Hepatocyte (in vitro differentiated cells): ENCODE measurements at regions not wholly inside any gene's neighbourhood (a gene's known extent, or its start where the extent isn't known, plus 50 kb on each side); places are given as distances from the start of the nearest gene placed in this dataset.

ENCODE experiments used
- CTCF ChIP-seq: fragments of 200-600 bp; sonication (generic); IDR thresholded peaks from 2 replicates; pipeline ENCODE4 v1.5.1; 2016; ENCODE audit warnings: antibody characterized with exemption, mild to moderate bottlenecking; ENCODE audit not compliant: poor library complexity
- EZH2 ChIP-seq: fragments of 200-600 bp; sonication (generic); IDR thresholded peaks from 2 replicates; pipeline ENCODE4 v1.6.1; 2016; ENCODE audit warnings: antibody characterized with exemption, mild to moderate bottlenecking, borderline replicate concordance
- EZH2phosphoT487 ChIP-seq: fragments of 200-600 bp; sonication (generic); IDR thresholded peaks from one replicate; pipeline ENCODE4 v1.6.1; 2018; ENCODE audit warnings: antibody characterized with exemption, mild to moderate bottlenecking, low read depth, moderate library complexity; ENCODE audit not compliant: unreplicated experiment, severe bottlenecking

GRCh38 chr5:82493221-82493620, 215.1 kb upstream of the RPS23 start:
- TF ChIP-seq CTCF (no peak), EZH2 (no peak), EZH2phosphoT487 (no peak)
